Globus pallidus (tissue), 1 donor: ENCODE measurements at regions not wholly inside any gene's neighbourhood (a gene's known extent, or its start where the extent isn't known, plus 50 kb on each side); places are given as distances from the start of the nearest gene placed in this dataset.

Source experiments
- DNase-seq: peaks from one replicate; pipeline ENCODE4 v3.0.0-alpha.2; 2015; ENCODE audit warnings: low spot score

- no peak for DNase-seq
These were observed 111.8 kb upstream of the DPH6 start for GRCh38 chr15:35657679-35658311.

GRCh38 chr15:35663956-35664355 is 118.0 kb upstream of the DPH6 start:
- no peak for DNase-seq

- DNase-seq, result no peak
These were observed 120.1 kb upstream of the DPH6 start for GRCh38 chr15:35665896-35666536.

GRCh38 chr15:35667908-35668307 is 121.9 kb upstream of the DPH6 start:
- DNase-seq, result no peak

- DNase-seq, result no peak
These were observed 123.1 kb upstream of the DPH6 start for GRCh38 chr15:35669021-35669420.

GRCh38 chr15:35669432-35670045 is 123.6 kb upstream of the DPH6 start:
- DNase-seq, result no peak

- DNase-seq, result no peak
These were observed 125.2 kb upstream of the DPH6 start for GRCh38 chr15:35671197-35671596.

- no peak for DNase-seq
These were observed 126.0 kb upstream of the DPH6 start for GRCh38 chr15:35671981-35672380.

GRCh38 chr15:35673093-35673684 is 127.2 kb upstream of the DPH6 start:
- DNase-seq, result no peak

GRCh38 chr15:35674873-35675781 is 129.2 kb upstream of the DPH6 start:
- DNase-seq, result no peak

- no peak for DNase-seq
These were observed 132.8 kb upstream of the DPH6 start for GRCh38 chr15:35678774-35679173.

GRCh38 chr15:35679186-35679585 is 133.2 kb upstream of the DPH6 start:
- DNase-seq, result no peak

- no peak for DNase-seq
These were observed 135.0 kb upstream of the DPH6 start for GRCh38 chr15:35680951-35681350.

- DNase-seq, result no peak
These were observed 140.4 kb upstream of the DPH6 start for GRCh38 chr15:35686347-35686746.

- DNase-seq, result no peak
These were observed 143.3 kb upstream of the DPH6 start for GRCh38 chr15:35689266-35689665.

- DNase-seq, result no peak
These were observed 144.1 kb upstream of the DPH6 start for GRCh38 chr15:35690089-35690488.

GRCh38 chr15:35690698-35691116 is 144.7 kb upstream of the DPH6 start:
- peak; percentile 21 for DNase-seq

GRCh38 chr15:35691173-35691761 is 145.3 kb upstream of the DPH6 start:
- DNase-seq, result peak; percentile 15

- DNase-seq, result no peak
These were observed 146.2 kb upstream of the DPH6 start for GRCh38 chr15:35691891-35692867.

- no peak for DNase-seq
These were observed 147.3 kb upstream of the DPH6 start for GRCh38 chr15:35693286-35693685.
